Fibroblast of lung (primary cell): ENCODE measurements at regions not wholly inside any gene's neighbourhood (a gene's known extent, or its start where the extent isn't known, plus 50 kb on each side); places are given as distances from the start of the nearest gene placed in this dataset.

Experiments
- DNase-seq, 2 donors: peaks; one replicate each; pipeline versions ENCODE4 v3.0.0 to v3.0.0-alpha.2; 2010; ENCODE audit warnings: low read depth in 2 of 2
- H2AFZ ChIP-seq: 2 replicates; pipeline ENCODE4 v1.5.1; 2012; ENCODE audit warnings: low read length, control low read depth, inconsistent platforms
- H3K27ac ChIP-seq: 2 replicates; pipeline ENCODE4 v1.5.1; 2011; ENCODE audit warnings: low read length, control low read depth; ENCODE audit not compliant: insufficient read depth
- H3K27me3 ChIP-seq: 2 replicates; pipeline ENCODE4 v1.5.1; 2011; ENCODE audit warnings: mild to moderate bottlenecking, low read length; ENCODE audit not compliant: control insufficient read depth, insufficient read depth
- H3K36me3 ChIP-seq: 2 replicates; pipeline ENCODE4 v1.5.1; 2011; ENCODE audit warnings: low read length; ENCODE audit not compliant: control insufficient read depth, insufficient read depth
- H3K4me1 ChIP-seq: 2 replicates; pipeline ENCODE4 v1.5.1; 2011; ENCODE audit warnings: low read length; ENCODE audit not compliant: control insufficient read depth, insufficient read depth; ENCODE audit errors: extremely low read depth
- H3K4me2 ChIP-seq: 2 replicates; pipeline ENCODE4 v1.5.1; 2011; ENCODE audit warnings: low read length, control low read depth; ENCODE audit not compliant: insufficient read depth; ENCODE audit errors: extremely low read depth
- H3K4me3 ChIP-seq, 4 experiments: fragments of 200-600 bp in 1 of 4; sonication (generic) in 1 of 4; replicated peaks in 1 of 4; 2 replicates each; pipeline ENCODE4 v1.5.1; 2011 to 2016; ENCODE audit warnings: low read length in 4 of 4, low read depth in 3 of 4, mild to moderate bottlenecking in 3 of 4, control low read depth in 2 of 4, inconsistent platforms in 1 of 4, mixed read lengths in 1 of 4; ENCODE audit not compliant: insufficient read depth in 1 of 4; ENCODE audit errors: control extremely low read depth in 1 of 4
- H3K79me2 ChIP-seq: 2 replicates; pipeline ENCODE4 v1.5.1; 2012; ENCODE audit warnings: mild to moderate bottlenecking, low read length, inconsistent platforms; ENCODE audit not compliant: control insufficient read depth, insufficient read depth
- H3K9ac ChIP-seq: 2 replicates; pipeline ENCODE4 v1.5.1; 2011; ENCODE audit warnings: mild to moderate bottlenecking, low read length, control low read depth; ENCODE audit not compliant: insufficient read depth
- H3K9me3 ChIP-seq: 2 replicates; pipeline ENCODE4 v1.5.1; 2012; ENCODE audit warnings: low read depth, low read length; ENCODE audit not compliant: control insufficient read depth, insufficient read depth
- H4K20me1 ChIP-seq: 2 replicates; pipeline ENCODE4 v1.5.1; 2011; ENCODE audit warnings: low read length; ENCODE audit not compliant: control insufficient read depth, insufficient read depth; ENCODE audit errors: extremely low read depth
- EZH2 ChIP-seq: IDR thresholded peaks from 2 replicates; pipeline ENCODE4 v1.5.1; 2012; ENCODE audit warnings: low read length, control low read depth, mild to moderate bottlenecking; ENCODE audit errors: missing control alignments
- TF ChIP-seq, protein P1 (sequence below), 2 donors: IDR thresholded peaks in 1 of 2; conservative IDR thresholded peaks in 1 of 2; 1 replicate in 1 of 2; 2 replicates in 1 of 2; pipeline ENCODE4 v1.5.1; 2011 to 2012; ENCODE audit warnings: low read length in 2 of 2, control low read depth in 1 of 2, inconsistent platforms in 1 of 2, low read depth in 1 of 2, mild to moderate bottlenecking in 1 of 2

DNA sequence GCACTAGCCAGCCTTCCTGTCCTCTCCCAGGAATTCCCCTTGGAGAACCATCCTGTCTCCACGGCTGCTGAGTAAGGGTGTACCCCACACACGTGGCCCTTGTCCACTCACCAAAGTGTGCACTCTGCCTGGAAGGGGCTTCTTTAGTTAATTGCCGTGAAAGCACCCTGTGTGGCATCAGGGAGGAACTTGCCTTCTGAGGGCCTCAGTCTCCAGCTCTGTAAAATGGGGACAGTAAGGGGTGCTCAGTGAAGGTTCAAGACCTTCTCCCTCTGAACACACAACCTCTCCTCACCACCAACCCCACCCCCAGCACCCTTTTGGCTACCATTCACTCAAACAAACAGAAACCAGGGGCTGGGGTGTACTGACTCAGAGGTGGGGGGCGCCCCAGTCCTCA lies 59.1 kb upstream of the LHX1 start:
- Histone ChIP-seq H4K20me1 (no peaks in the 10 kb centered on the region), H2AFZ (no peak overlapping the region), H3K79me2 (no peaks in the 10 kb centered on the region), H3K27ac (no peak overlapping the region), H3K4me1 (no peaks in the 10 kb centered on the region), H3K36me3 (no peaks in the 10 kb centered on the region), H3K4me2 (no peak overlapping the region), H3K9me3 (no peaks in the 10 kb centered on the region), H3K9ac (no peak overlapping the region), H3K4me3 (no peak overlapping the region), H3K27me3 (peaks cover 2% of the 10 kb centered on the region)
- DNase-seq, result no peak
- TF ChIP-seq, protein P1, sequence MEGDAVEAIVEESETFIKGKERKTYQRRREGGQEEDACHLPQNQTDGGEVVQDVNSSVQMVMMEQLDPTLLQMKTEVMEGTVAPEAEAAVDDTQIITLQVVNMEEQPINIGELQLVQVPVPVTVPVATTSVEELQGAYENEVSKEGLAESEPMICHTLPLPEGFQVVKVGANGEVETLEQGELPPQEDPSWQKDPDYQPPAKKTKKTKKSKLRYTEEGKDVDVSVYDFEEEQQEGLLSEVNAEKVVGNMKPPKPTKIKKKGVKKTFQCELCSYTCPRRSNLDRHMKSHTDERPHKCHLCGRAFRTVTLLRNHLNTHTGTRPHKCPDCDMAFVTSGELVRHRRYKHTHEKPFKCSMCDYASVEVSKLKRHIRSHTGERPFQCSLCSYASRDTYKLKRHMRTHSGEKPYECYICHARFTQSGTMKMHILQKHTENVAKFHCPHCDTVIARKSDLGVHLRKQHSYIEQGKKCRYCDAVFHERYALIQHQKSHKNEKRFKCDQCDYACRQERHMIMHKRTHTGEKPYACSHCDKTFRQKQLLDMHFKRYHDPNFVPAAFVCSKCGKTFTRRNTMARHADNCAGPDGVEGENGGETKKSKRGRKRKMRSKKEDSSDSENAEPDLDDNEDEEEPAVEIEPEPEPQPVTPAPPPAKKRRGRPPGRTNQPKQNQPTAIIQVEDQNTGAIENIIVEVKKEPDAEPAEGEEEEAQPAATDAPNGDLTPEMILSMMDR (conservative IDR thresholded peaks at IDR 0.05 in 1 of 2, IDR thresholded peaks at IDR 0.05 in 1 of 2; ENCODE audit: low read depth in 1 of 2, low read length in 2 of 2), result no peak
- no peak for TF ChIP-seq EZH2

DNA sequence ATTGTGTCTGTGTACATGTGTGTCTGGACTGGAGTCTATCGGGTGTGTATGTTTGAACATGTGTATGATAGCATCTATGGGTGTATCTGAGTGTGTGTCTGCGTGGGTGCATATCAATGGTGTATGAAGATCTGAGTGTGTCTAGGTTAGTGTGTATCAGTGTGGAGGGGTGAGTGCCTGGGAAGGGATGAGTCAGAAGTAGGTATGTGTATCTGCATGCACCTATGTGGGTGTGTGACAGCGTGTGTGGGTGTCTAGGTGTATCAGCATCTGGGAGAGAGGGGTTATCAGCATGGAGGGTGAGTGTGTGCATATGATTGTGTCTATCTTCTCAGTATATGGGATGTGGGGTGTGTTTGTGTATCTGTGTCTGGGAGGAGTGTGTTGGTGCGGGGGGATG lies 58.2 kb upstream of the LHX1 start:
- Histone ChIP-seq H3K4me1 (no peaks in the 10 kb centered on the region), H3K9me3 (no peaks in the 10 kb centered on the region), H2AFZ (no peak overlapping the region), H3K4me3 (no peak overlapping the region), H3K4me2 (no peak overlapping the region), H3K79me2 (no peaks in the 10 kb centered on the region), H3K9ac (no peak overlapping the region), H3K27me3 (peaks cover 2% of the 10 kb centered on the region), H3K27ac (no peak overlapping the region), H4K20me1 (no peaks in the 10 kb centered on the region), H3K36me3 (no peaks in the 10 kb centered on the region)
- TF ChIP-seq, protein P1 (conservative IDR thresholded peaks at IDR 0.05 in 1 of 2, IDR thresholded peaks at IDR 0.05 in 1 of 2; ENCODE audit: low read depth in 1 of 2, low read length in 2 of 2), result no peak
- TF ChIP-seq EZH2, result no peak
- DNase-seq, result no peak

DNA sequence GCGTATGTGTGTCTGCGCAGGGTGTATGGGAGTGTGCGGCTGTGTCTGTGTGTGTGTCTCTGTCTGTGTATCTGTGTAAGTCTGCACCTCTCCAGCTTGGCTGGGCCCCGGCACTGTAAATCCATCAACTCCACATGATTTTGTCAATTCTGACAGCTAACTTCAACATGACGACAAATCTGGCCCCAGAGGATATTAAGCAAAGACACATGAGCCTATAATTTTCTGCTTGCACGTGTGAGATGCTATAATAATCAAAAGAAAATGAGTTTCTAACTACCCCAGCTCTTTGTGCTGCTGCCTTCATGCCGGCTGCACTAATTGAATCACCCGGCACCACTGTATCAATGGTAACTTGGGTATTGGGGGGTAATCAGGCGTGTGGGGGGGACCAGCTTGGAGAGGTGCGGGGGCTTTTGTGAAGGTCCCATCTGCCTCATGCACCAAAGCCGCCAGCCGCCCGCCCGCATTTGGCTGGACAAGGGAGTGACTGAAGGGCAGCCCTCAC lies 57.6 kb upstream of the LHX1 start:
- H3K4me1 ChIP-seq, result no peaks in the 10 kb centered on the region
- H3K9me3 ChIP-seq, result no peaks in the 10 kb centered on the region
- no peaks in the 10 kb centered on the region for H4K20me1 ChIP-seq
- no peak overlapping the region for H3K4me2 ChIP-seq
- no peaks in the 10 kb centered on the region for H3K36me3 ChIP-seq
- TF ChIP-seq, protein P1 (conservative IDR thresholded peaks at IDR 0.05 in 1 of 2, IDR thresholded peaks at IDR 0.05 in 1 of 2; ENCODE audit: low read depth in 1 of 2, low read length in 2 of 2), result no peak
- TF ChIP-seq EZH2, result no peak
- no peak overlapping the region for H3K4me3 ChIP-seq
- H2AFZ ChIP-seq, result no peak overlapping the region
- no peak overlapping the region for H3K9ac ChIP-seq
- DNase-seq, result no peak
- H3K79me2 ChIP-seq, result no peaks in the 10 kb centered on the region
- H3K27me3 ChIP-seq, result peaks cover 2% of the 10 kb centered on the region
- no peak overlapping the region for H3K27ac ChIP-seq
